ENCODE measurements at regions not wholly inside any gene's neighbourhood (a gene's known extent, or its start where the extent isn't known, plus 50 kb on each side); places are given as distances from the start of the nearest gene placed in this dataset.

GRCh38 chr10:78718032-78718572, 350.7 kb upstream of the ZMIZ1 start:
- peaks cover 0 to 26% of the 10 kb centered on the region in 2 experiments for H3K27me3 ChIP-seq (replicated peaks in 1 of 2; ENCODE audit: control insufficient read depth in 2 of 2, extremely low read depth in 1 of 2, insufficient read depth in 2 of 2, low read length in 1 of 2)
- no peak overlapping the region for H3K27ac ChIP-seq (ENCODE audit: low read length)
- Mint-ChIP-seq H3K4me1 (no peaks in the 10 kb centered on the region), H3K27me3 (peaks cover 15 to 23% of the 10 kb centered on the region in 2 donors), H3K36me3 (no peaks in the 10 kb centered on the region), H3K4me3 (no peak overlapping the region), H3K27ac (no peak overlapping the region), H3K9me3 (no peaks in the 10 kb centered on the region)
- POLR2A ChIA-PET, result no interaction called here
- no peak overlapping the region for H3K4me3 ChIP-seq (ENCODE audit: control insufficient read depth in 1 of 2, extremely low read depth in 1 of 2, low read length in 1 of 2)
- 80% methylated on average over 1 of the region's 2 CpGs for WGBS (ENCODE audit: insufficient coverage)
- DNase-seq, result no peak
- H3K4me1 ChIP-seq (ENCODE audit: control insufficient read depth in 1 of 2, extremely low read depth in 1 of 2, insufficient read depth in 2 of 2, low read length in 2 of 2), result no peaks in the 10 kb centered on the region
- no peaks in the 10 kb centered on the region for H3K36me3 ChIP-seq (ENCODE audit: control insufficient read depth in 2 of 2, extremely low read depth in 1 of 2, insufficient read depth in 1 of 2, low read length in 1 of 2)
- H3K9me3 ChIP-seq, result no peaks in the 10 kb centered on the region
- CTCF ChIA-PET, result no interaction called here
- ATAC-seq (replicated peaks in 1 of 4), result no peak

GRCh38 chr10:78719276-78719675, 349.5 kb upstream of the ZMIZ1 start:
- WGBS (ENCODE audit: insufficient coverage), result 87% methylated on average over 3 of the region's 10 CpGs
- Histone ChIP-seq H3K4me1 (ENCODE audit: control insufficient read depth in 1 of 2, extremely low read depth in 1 of 2, insufficient read depth in 2 of 2, low read length in 2 of 2) (no peaks in the 10 kb centered on the region), H3K27me3 (replicated peaks in 1 of 2; ENCODE audit: control insufficient read depth in 2 of 2, extremely low read depth in 1 of 2, insufficient read depth in 2 of 2, low read length in 1 of 2) (peaks cover 0 to 26% of the 10 kb centered on the region in 2 experiments), H3K4me3 (ENCODE audit: control insufficient read depth in 1 of 2, extremely low read depth in 1 of 2, low read length in 1 of 2) (no peak overlapping the region), H3K9me3 (no peaks in the 10 kb centered on the region), H3K27ac (ENCODE audit: low read length) (no peak overlapping the region), H3K36me3 (ENCODE audit: control insufficient read depth in 2 of 2, extremely low read depth in 1 of 2, insufficient read depth in 1 of 2, low read length in 1 of 2) (no peaks in the 10 kb centered on the region)
- ChIA-PET CTCF (interaction anchor here in 1 of 2 donors (0.6 kb wide), 1 partner anchor 21 kb away, joined by 3 read pairs; no protein-coding TSS in a partner anchor), POLR2A (no interaction called here)
- Mint-ChIP-seq H3K27me3 (peaks cover 14 to 26% of the 10 kb centered on the region in 2 donors), H3K36me3 (no peaks in the 10 kb centered on the region), H3K4me1 (no peaks in the 10 kb centered on the region), H3K27ac (no peak overlapping the region), H3K4me3 (no peak overlapping the region), H3K9me3 (no peaks in the 10 kb centered on the region)
- no peak for ATAC-seq (replicated peaks in 1 of 4)
- no peak for DNase-seq

GRCh38 chr10:78720091-78720490, 348.7 kb upstream of the ZMIZ1 start:
- H3K4me1 ChIP-seq (ENCODE audit: control insufficient read depth in 1 of 2, extremely low read depth in 1 of 2, insufficient read depth in 2 of 2, low read length in 2 of 2), result no peaks in the 10 kb centered on the region
- H3K27ac ChIP-seq (ENCODE audit: low read length), result no peak overlapping the region
- Mint-ChIP-seq H3K9me3 (no peaks in the 10 kb centered on the region), H3K36me3 (no peaks in the 10 kb centered on the region), H3K27me3 (peaks cover 20 to 26% of the 10 kb centered on the region in 2 donors), H3K4me3 (no peak overlapping the region), H3K27ac (no peak overlapping the region), H3K4me1 (no peaks in the 10 kb centered on the region)
- H3K4me3 ChIP-seq (ENCODE audit: control insufficient read depth in 1 of 2, extremely low read depth in 1 of 2, low read length in 1 of 2), result no peak overlapping the region
- H3K27me3 ChIP-seq (replicated peaks in 1 of 2; ENCODE audit: control insufficient read depth in 2 of 2, extremely low read depth in 1 of 2, insufficient read depth in 2 of 2, low read length in 1 of 2), result peaks cover 0 to 30% of the 10 kb centered on the region in 2 experiments
- H3K9me3 ChIP-seq, result no peaks in the 10 kb centered on the region
- ChIA-PET POLR2A (no interaction called here), CTCF (no interaction called here)
- no peak for ATAC-seq (replicated peaks in 1 of 4)
- WGBS (ENCODE audit: insufficient coverage), result 67% methylated on average over 6 of the region's 6 CpGs
- no peak for DNase-seq
- no peaks in the 10 kb centered on the region for H3K36me3 ChIP-seq (ENCODE audit: control insufficient read depth in 2 of 2, extremely low read depth in 1 of 2, insufficient read depth in 1 of 2, low read length in 1 of 2)

GRCh38 chr10:78721231-78721630, 347.5 kb upstream of the ZMIZ1 start:
- Mint-ChIP-seq H3K4me1 (no peaks in the 10 kb centered on the region), H3K9me3 (no peaks in the 10 kb centered on the region), H3K36me3 (no peaks in the 10 kb centered on the region), H3K4me3 (no peak overlapping the region), H3K27ac (no peak overlapping the region), H3K27me3 (peaks cover 20 to 26% of the 10 kb centered on the region in 2 donors)
- no CpG with 5 or more reads among the region's 1 CpG for WGBS (ENCODE audit: insufficient coverage)
- Histone ChIP-seq H3K4me1 (ENCODE audit: control insufficient read depth in 1 of 2, extremely low read depth in 1 of 2, insufficient read depth in 2 of 2, low read length in 2 of 2) (no peaks in the 10 kb centered on the region), H3K27me3 (replicated peaks in 1 of 2; ENCODE audit: control insufficient read depth in 2 of 2, extremely low read depth in 1 of 2, insufficient read depth in 2 of 2, low read length in 1 of 2) (peaks cover 0 to 30% of the 10 kb centered on the region in 2 experiments), H3K27ac (ENCODE audit: low read length) (no peak overlapping the region), H3K4me3 (ENCODE audit: control insufficient read depth in 1 of 2, extremely low read depth in 1 of 2, low read length in 1 of 2) (no peak overlapping the region), H3K9me3 (no peaks in the 10 kb centered on the region), H3K36me3 (ENCODE audit: control insufficient read depth in 2 of 2, extremely low read depth in 1 of 2, insufficient read depth in 1 of 2, low read length in 1 of 2) (no peaks in the 10 kb centered on the region)
- ATAC-seq (replicated peaks in 1 of 4) (no peak), DNase-seq (no peak)
- ChIA-PET CTCF (interaction anchor here in 1 of 2 donors (0.6 kb wide), 1 partner anchor 703 kb away, joined by 4 read pairs; no protein-coding TSS in a partner anchor), POLR2A (no interaction called here)

- DNase-seq (no peak), ATAC-seq (replicated peaks in 1 of 4) (no peak)
- ChIA-PET POLR2A (no interaction called here), CTCF (interaction anchor here in 1 of 2 donors (0.7 kb wide), 1 partner anchor 348 kb away, joined by 9 read pairs; no protein-coding TSS in a partner anchor)
- Histone ChIP-seq H3K4me1 (ENCODE audit: control insufficient read depth in 1 of 2, extremely low read depth in 1 of 2, insufficient read depth in 2 of 2, low read length in 2 of 2) (no peaks in the 10 kb centered on the region), H3K36me3 (ENCODE audit: control insufficient read depth in 2 of 2, extremely low read depth in 1 of 2, insufficient read depth in 1 of 2, low read length in 1 of 2) (no peaks in the 10 kb centered on the region), H3K9me3 (no peaks in the 10 kb centered on the region), H3K27ac (ENCODE audit: low read length) (no peak overlapping the region), H3K4me3 (ENCODE audit: control insufficient read depth in 1 of 2, extremely low read depth in 1 of 2, low read length in 1 of 2) (no peak overlapping the region), H3K27me3 (replicated peaks in 1 of 2; ENCODE audit: control insufficient read depth in 2 of 2, extremely low read depth in 1 of 2, insufficient read depth in 2 of 2, low read length in 1 of 2) (peaks cover 0 to 28% of the 10 kb centered on the region in 2 experiments)
- no peak overlapping the region for H3K4me3 Mint-ChIP-seq
- no peak overlapping the region for H3K27ac Mint-ChIP-seq
- whole genome bisulfite sequencing (ENCODE audit: insufficient coverage), result 50% methylated on average over 1 of the region's 4 CpGs
- no peaks in the 10 kb centered on the region for H3K4me1 Mint-ChIP-seq
- H3K36me3 Mint-ChIP-seq, result no peaks in the 10 kb centered on the region
- H3K9me3 Mint-ChIP-seq, result no peaks in the 10 kb centered on the region
- peaks cover 25 to 30% of the 10 kb centered on the region in 2 donors for H3K27me3 Mint-ChIP-seq
Observed at GRCh38 chr10:78724846-78725245, 343.9 kb upstream of the ZMIZ1 start.

GRCh38 chr10:78726171-78726570, 342.6 kb upstream of the ZMIZ1 start:
- Histone ChIP-seq H3K4me1 (ENCODE audit: control insufficient read depth in 1 of 2, extremely low read depth in 1 of 2, insufficient read depth in 2 of 2, low read length in 2 of 2) (no peaks in the 10 kb centered on the region), H3K4me3 (ENCODE audit: control insufficient read depth in 1 of 2, extremely low read depth in 1 of 2, low read length in 1 of 2) (no peak overlapping the region), H3K27ac (ENCODE audit: low read length) (no peak overlapping the region), H3K36me3 (ENCODE audit: control insufficient read depth in 2 of 2, extremely low read depth in 1 of 2, insufficient read depth in 1 of 2, low read length in 1 of 2) (no peaks in the 10 kb centered on the region), H3K9me3 (no peaks in the 10 kb centered on the region), H3K27me3 (replicated peaks in 1 of 2; ENCODE audit: control insufficient read depth in 2 of 2, extremely low read depth in 1 of 2, insufficient read depth in 2 of 2, low read length in 1 of 2) (peaks cover 0 to 18% of the 10 kb centered on the region in 2 experiments)
- no peak overlapping the region for H3K27ac Mint-ChIP-seq
- DNase-seq (no peak), ATAC-seq (replicated peaks in 1 of 4) (no peak)
- H3K4me3 Mint-ChIP-seq, result no peak overlapping the region
- no peaks in the 10 kb centered on the region for H3K4me1 Mint-ChIP-seq
- ChIA-PET POLR2A (no interaction called here), CTCF (no interaction called here)
- no peaks in the 10 kb centered on the region for H3K9me3 Mint-ChIP-seq
- no peaks in the 10 kb centered on the region for H3K36me3 Mint-ChIP-seq
- 96% methylated on average over 3 of the region's 3 CpGs for WGBS (ENCODE audit: insufficient coverage)
- H3K27me3 Mint-ChIP-seq, result peaks cover 18 to 21% of the 10 kb centered on the region in 2 donors

GRCh38 chr10:78727251-78727650, 341.5 kb upstream of the ZMIZ1 start:
- H3K4me1 ChIP-seq (ENCODE audit: control insufficient read depth in 1 of 2, extremely low read depth in 1 of 2, insufficient read depth in 2 of 2, low read length in 2 of 2), result no peaks in the 10 kb centered on the region
- ATAC-seq (replicated peaks in 1 of 4), result no peak
- H3K27me3 Mint-ChIP-seq, result peaks cover 15 to 21% of the 10 kb centered on the region in 2 donors
- POLR2A ChIA-PET, result no interaction called here
- WGBS (ENCODE audit: insufficient coverage), result 100% methylated on average over 1 of the region's 2 CpGs
- H3K27me3 ChIP-seq (replicated peaks in 1 of 2; ENCODE audit: control insufficient read depth in 2 of 2, extremely low read depth in 1 of 2, insufficient read depth in 2 of 2, low read length in 1 of 2), result peaks cover 0 to 19% of the 10 kb centered on the region in 2 experiments
- H3K4me1 Mint-ChIP-seq, result no peaks in the 10 kb centered on the region
- no peak overlapping the region for H3K4me3 ChIP-seq (ENCODE audit: control insufficient read depth in 1 of 2, extremely low read depth in 1 of 2, low read length in 1 of 2)
- H3K27ac Mint-ChIP-seq, result no peak overlapping the region
- H3K36me3 Mint-ChIP-seq, result no peaks in the 10 kb centered on the region
- no peaks in the 10 kb centered on the region for H3K9me3 ChIP-seq
- no peaks in the 10 kb centered on the region for H3K36me3 ChIP-seq (ENCODE audit: control insufficient read depth in 2 of 2, extremely low read depth in 1 of 2, insufficient read depth in 1 of 2, low read length in 1 of 2)
- no peaks in the 10 kb centered on the region for H3K9me3 Mint-ChIP-seq
- no peak overlapping the region for H3K4me3 Mint-ChIP-seq
- CTCF ChIA-PET, result no interaction called here
- no peak for DNase-seq
- H3K27ac ChIP-seq (ENCODE audit: low read length), result no peak overlapping the region

All from T-cell (primary cell).